Stimulated activated naive CD8-positive, alpha-beta T cell treated with anti-CD3 and anti-CD28 coated beads, Interleukin-15, amount 100 ng/mL, for 72 hours (primary cell): ENCODE measurements at regions not wholly inside any gene's neighbourhood (a gene's known extent, or its start where the extent isn't known, plus 50 kb on each side); places are given as distances from the start of the nearest gene placed in this dataset.
A peak's percentile ranks its signal among the peaks of the same experiment; 100 is the strongest.
"Not testable (repeated sequence)": the region's sequence is repeated elsewhere in the genome, so short reads cannot be mapped to it uniquely, and the experiment has no call there.

ENCODE experiments used
- ATAC-seq: fragments of 150-1000 bp; cut with Tn5 transposase; 2 replicates; pipeline ENCODE4 v1.10.0; 2021; ENCODE audit warnings: mild to moderate bottlenecking, moderate library complexity
- DNase-seq, 2 donors: peaks; one replicate each; pipeline ENCODE4 v3.0.0; 2021 to 2022
- H3K27ac Mint-ChIP-seq, 2 donors: one replicate each; pipeline ENCODE4 v1.8.0; 2022; ENCODE audit warnings: mild to moderate bottlenecking in 2 of 2, mixed read lengths in 2 of 2, moderate library complexity in 2 of 2
- H3K27me3 Mint-ChIP-seq: one replicate; pipeline ENCODE4 v1.8.0; 2022; ENCODE audit warnings: mixed read lengths
- H3K4me1 Mint-ChIP-seq: one replicate; pipeline ENCODE4 v1.8.0; 2022; ENCODE audit warnings: mild to moderate bottlenecking, mixed read lengths
- H3K4me3 Mint-ChIP-seq, 2 donors: one replicate each; pipeline ENCODE4 v1.8.0; 2022; ENCODE audit warnings: mild to moderate bottlenecking in 2 of 2, mixed read lengths in 2 of 2, moderate library complexity in 1 of 2
- H3K9me3 Mint-ChIP-seq, 2 donors: one replicate each; pipeline ENCODE4 v1.8.0; 2022; ENCODE audit warnings: mixed read lengths in 2 of 2

DNA sequence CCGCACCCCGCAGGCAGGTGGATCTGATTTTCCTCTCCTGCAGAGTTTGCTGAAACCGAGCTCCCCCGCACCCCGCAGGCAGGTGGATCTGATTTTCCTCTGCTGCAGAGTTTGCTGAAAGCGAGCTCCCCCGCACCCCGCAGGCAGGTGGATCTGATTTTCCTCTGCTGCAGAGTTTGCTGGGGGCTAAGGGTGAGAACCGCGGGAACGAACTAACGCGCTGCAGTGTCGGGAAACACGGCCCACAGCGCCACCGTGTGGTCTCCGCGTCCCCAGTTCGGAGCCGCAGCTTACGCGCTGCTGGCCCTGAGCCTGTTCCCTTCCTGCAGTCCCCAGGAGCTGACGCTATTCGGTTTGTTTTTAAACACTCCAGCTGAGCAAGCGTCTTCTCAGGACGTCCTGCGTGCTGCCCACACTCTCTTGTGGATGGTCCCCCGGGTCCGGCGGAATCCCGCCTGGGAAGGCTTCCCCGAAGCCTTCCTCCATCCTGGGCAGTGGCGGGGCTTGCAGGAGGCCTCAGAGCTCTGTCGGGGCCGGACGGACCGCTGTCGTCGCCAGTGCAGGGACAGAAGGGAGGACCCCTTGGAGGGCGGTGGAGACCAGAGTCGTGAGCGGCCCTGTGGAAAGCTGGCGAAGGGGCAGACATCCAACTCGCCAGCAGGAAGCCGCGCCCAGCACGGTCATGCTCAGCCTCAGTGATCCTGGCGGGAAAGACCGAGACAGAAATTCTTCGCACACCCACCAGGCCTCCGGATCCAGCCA is 121.2 kb upstream of the LPCAT1 start:
- peak; percentile 89 for ATAC-seq
- Mint-ChIP-seq H3K4me1 (peaks cover 7% of the 10 kb centered on the region), H3K9me3 (no peaks in the 10 kb centered on the region), H3K27me3 (peaks cover 78% of the 10 kb centered on the region), H3K27ac (no peak overlapping the region), H3K4me3 (peak overlapping the region; percentile 45 to 70)
- DNase-seq: peak; percentile 74 to 77

DNA sequence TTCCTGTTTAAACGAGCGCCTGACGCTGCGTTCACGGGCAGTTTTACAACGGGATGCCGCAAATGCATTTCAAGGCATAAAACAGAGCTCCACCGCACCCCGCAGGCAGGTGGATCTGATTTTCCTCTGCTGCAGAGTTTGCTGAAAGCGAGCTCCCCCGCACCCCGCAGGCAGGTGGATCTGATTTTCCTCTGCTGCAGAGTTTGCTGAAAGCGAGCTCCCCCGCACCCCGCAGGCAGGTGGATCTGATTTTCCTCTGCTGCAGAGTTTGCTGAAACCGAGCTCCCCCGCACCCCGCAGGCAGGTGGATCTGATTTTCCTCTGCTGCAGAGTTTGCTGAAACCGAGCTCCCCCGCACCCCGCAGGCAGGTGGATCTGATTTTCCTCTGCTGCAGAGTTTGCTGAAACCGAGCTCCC is 120.6 kb upstream of the LPCAT1 start:
- not testable (repeated sequence) for H3K4me1 Mint-ChIP-seq, ATAC-seq, H3K9me3 Mint-ChIP-seq, H3K4me3 Mint-ChIP-seq, DNase-seq, H3K27ac Mint-ChIP-seq
- peaks cover 72% of the 10 kb centered on the region for H3K27me3 Mint-ChIP-seq

DNA sequence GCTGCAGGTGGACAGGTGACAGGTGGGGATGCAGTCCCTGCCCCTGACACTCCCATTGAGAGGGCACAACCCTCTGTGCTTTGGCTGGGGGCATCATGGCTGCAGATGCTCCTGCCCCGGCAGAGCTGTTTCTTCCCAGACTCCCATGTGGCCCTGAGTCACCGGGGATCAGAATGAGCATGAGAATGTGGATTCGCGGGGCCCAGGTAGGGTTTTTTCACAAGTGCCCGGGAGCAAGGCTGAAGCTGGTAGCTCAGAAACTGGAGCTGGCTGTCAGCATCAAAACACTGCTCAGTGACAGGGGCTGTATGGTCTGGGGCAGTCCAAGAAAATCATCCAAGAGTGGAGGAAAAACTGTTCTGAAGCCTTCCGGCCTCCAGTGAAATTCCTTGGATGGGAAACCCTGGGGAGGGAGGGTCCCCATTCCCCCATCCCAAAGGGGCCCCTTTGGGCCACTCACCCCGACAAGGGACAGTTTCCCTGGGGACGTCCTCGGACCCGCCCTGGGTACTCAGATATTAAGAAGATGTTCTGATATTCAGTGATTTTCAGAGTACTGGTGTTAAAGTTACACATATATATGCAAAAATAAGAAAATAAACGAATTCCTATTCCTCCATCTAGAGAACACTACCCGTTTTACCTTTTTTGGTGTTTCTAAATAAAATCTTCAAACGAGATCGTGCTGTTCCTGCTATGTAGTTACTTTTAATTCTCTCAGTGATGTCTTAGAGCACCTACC is 120.1 kb upstream of the LPCAT1 start:
- Mint-ChIP-seq H3K4me1 (peaks cover 7% of the 10 kb centered on the region), H3K27me3 (peaks cover 67% of the 10 kb centered on the region)
- no peak for DNase-seq

DNA sequence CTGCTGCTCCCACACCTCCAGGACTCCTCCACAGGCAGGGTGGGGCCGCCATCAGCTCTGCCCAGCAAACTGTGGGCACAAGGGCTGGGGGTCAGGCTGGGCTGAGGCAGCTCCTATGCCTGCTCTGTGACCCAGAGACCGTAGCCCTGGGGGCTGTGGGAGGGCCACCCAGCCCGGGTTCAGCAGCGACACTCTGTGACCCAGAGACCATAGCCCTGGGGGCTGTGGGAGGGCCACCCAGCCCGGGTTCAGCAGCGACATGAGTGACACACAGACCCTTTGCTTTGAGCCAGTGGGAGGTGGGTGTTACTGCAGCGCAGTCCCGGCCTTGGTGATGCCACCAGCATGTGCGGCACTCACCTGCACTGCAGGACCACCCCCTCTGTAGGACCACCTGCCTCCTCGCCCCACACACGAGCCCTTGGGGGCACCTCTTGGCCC is 118.9 kb upstream of the LPCAT1 start:
- Mint-ChIP-seq H3K4me1 (peaks cover 7% of the 10 kb centered on the region), H3K9me3 (no peaks in the 10 kb centered on the region), H3K27me3 (peaks cover 58% of the 10 kb centered on the region), H3K4me3 (no peak overlapping the region), H3K27ac (no peak overlapping the region)
- ATAC-seq: no peak
- DNase-seq: no peak

More for the DNA sequence above, 120.1 kb upstream of the LPCAT1 start:
- Mint-ChIP-seq H3K27ac (no peak overlapping the region), H3K9me3 (no peaks in the 10 kb centered on the region), H3K4me3 (no peak overlapping the region)
- no peak for ATAC-seq

DNA sequence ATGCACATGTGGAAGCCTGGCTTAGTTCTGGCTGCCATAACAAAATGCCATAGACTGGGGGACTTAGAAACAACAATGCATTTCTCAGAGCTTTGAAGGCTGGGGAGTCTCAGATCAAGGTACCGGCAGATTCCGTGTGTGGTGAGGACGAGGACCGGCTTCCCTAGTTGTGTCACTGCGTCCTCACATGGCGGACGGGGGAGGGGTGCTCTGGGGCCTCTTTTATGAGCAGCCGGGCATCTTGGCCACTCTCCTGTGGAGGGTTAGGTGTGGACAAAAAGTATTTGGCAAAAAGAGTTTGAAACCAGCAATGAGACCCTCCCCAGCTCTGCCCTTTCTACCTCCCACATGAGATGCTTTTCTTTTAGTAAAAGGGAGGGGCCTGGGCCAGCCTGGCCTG is 118.5 kb upstream of the LPCAT1 start:
- ATAC-seq: no peak
- no peak overlapping the region for H3K4me3 Mint-ChIP-seq
- no peak overlapping the region for H3K27ac Mint-ChIP-seq
- no peaks in the 10 kb centered on the region for H3K9me3 Mint-ChIP-seq
- peaks cover 55% of the 10 kb centered on the region for H3K27me3 Mint-ChIP-seq
- H3K4me1 Mint-ChIP-seq: peaks cover 7% of the 10 kb centered on the region
- no peak for DNase-seq

DNA sequence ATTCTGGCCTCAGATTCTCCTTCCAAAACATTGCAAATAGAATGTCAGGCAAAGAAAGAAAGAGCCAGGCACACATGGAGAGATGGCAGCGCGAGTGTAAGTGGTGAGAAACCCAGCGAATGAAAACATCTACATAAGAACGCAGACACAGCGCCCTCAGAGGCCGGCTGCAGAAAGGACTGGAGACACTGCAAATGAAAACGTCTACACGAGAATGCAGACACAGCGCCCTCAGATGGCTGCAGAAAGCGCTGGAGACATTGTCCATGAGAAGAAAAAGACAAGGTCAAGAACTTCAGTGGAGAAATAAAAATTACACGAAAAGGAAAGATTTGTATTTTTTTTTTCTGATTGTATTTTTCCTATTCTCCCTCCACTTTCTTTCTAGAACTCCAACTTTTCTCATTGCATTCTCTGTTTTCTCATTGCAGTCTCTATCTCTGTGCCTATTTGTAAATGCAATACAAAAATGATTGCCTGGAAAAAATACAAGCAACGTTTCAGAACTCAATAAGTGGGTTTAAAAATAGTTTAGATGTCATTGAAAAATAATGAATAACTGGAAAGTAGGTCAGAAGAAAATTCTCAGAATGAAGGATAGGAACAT is 117.9 kb upstream of the LPCAT1 start:
- no peak overlapping the region for H3K27ac Mint-ChIP-seq
- H3K4me3 Mint-ChIP-seq: no peak overlapping the region
- H3K27me3 Mint-ChIP-seq: peaks cover 52% of the 10 kb centered on the region
- H3K9me3 Mint-ChIP-seq: no peaks in the 10 kb centered on the region
- peaks cover 7% of the 10 kb centered on the region for H3K4me1 Mint-ChIP-seq
- ATAC-seq: peak; percentile 81
- DNase-seq: peak; percentile 65 to 84

DNA sequence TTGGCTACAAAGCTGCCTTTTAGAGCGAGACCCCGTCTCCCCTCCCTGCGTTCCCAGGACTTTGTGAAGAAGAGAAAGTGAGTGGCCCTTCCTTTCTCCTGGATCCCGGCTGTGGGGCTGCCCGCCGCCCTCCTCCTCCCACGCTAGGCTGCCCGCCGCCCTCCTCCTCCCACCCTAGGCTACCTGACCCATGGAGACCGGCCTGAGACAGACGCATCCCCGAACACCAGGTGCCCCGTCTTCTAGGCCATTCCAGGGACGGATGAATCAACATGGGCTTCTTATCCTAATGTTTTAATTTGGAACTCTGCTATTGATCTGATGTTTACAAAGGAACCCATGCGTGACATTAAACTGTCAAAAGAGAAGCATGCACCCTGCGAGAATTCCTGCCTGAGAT is 117.3 kb upstream of the LPCAT1 start:
- Mint-ChIP-seq H3K9me3 (no peaks in the 10 kb centered on the region), H3K4me3 (no peak overlapping the region), H3K4me1 (peaks cover 13% of the 10 kb centered on the region), H3K27ac (no peak overlapping the region), H3K27me3 (peaks cover 52% of the 10 kb centered on the region)
- no peak for ATAC-seq
- no peak for DNase-seq

DNA sequence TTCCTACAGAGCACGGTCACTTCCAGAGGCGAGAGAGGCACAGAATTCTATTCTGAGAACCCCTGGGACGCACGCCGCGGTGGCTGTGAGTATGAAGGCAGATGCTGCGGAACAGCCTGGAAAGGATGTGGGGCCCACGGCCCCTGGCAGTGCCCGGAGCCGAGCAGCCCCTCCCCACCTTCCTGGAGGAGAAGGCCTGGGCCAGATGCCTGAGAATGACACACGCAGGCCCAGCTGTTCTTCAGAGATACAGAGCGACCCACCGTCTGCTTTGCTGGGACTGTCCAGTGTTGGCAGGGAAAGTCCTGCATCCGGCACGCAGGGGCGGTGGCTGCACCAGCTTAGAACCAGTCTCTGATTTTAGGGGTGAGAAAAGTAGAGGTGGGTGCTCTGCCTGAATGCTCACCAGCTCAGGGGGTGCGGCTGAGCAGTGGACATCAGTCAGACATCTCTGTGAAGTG is 116.7 kb upstream of the LPCAT1 start:
- peaks cover 46% of the 10 kb centered on the region for H3K27me3 Mint-ChIP-seq
- no peak overlapping the region for H3K4me3 Mint-ChIP-seq
- peaks cover 19% of the 10 kb centered on the region for H3K4me1 Mint-ChIP-seq
- no peaks in the 10 kb centered on the region for H3K9me3 Mint-ChIP-seq
- H3K27ac Mint-ChIP-seq: no peak overlapping the region
- DNase-seq (no peak), ATAC-seq (no peak)

DNA sequence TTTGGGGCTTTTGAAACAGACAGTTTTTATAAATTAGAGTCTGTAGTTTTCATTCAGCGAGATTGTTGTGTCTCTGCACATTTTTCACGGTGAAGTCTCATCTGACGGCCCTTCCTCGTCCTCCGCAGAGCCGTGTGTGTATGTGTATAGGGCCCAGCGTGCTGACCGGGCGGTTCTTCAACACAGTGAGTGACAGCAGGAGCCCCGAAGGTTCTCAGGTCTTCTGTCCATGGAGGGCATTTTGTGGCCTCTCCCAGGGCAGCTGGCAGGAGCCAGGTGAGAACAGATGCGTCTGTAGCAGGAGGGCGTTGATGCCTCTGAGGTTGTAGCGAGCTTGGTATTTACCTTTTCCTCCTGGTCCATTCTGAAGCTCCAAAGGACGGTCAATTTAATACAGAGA is 116.0 kb upstream of the LPCAT1 start:
- Mint-ChIP-seq H3K27me3 (peaks cover 39% of the 10 kb centered on the region), H3K4me3 (no peak overlapping the region), H3K27ac (no peak overlapping the region), H3K9me3 (no peaks in the 10 kb centered on the region), H3K4me1 (peaks cover 19% of the 10 kb centered on the region)
- ATAC-seq: no peak
- DNase-seq: no peak

DNA sequence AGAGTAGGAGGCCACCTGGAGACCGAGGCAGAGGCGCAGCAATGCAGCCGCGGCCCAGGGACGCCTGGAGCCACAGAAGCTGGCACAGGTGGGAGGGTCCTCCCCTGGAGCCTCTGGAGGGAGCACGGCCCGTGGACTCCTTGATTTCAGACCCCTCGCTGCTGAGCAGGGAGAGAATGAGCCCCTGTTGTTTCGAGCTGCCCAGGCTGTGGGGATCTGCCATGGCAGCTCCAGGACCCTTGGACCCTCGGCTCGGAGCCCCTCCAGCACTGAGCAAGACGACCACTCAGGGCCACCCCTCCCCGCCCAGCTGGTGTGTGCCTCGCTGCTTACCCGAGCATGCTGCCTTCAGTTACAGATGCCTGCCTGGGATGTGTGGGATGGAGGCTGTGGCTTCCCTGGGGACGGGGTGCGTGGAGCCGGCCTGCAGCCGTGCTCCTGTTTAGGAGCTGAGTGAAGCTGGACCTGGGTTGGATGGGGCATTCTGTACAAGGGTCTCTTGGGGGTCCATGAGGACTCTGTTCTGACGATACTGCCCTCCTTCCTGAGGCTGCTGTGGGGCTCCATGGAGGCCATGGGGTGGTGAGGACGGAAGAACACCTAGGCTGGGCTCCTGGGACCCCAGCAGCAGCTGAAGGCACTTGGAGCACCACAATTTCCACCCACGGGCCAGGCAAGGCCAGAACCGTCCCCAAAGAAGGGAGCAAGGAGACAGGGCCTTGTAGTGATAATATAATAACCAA is 115.1 kb upstream of the LPCAT1 start:
- peaks cover 34% of the 10 kb centered on the region for H3K27me3 Mint-ChIP-seq
- ATAC-seq (no peak), DNase-seq (no peak)
- no peaks in the 10 kb centered on the region for H3K9me3 Mint-ChIP-seq
- H3K4me3 Mint-ChIP-seq: no peak overlapping the region
- no peak overlapping the region for H3K27ac Mint-ChIP-seq
- peaks cover 25% of the 10 kb centered on the region for H3K4me1 Mint-ChIP-seq

DNA sequence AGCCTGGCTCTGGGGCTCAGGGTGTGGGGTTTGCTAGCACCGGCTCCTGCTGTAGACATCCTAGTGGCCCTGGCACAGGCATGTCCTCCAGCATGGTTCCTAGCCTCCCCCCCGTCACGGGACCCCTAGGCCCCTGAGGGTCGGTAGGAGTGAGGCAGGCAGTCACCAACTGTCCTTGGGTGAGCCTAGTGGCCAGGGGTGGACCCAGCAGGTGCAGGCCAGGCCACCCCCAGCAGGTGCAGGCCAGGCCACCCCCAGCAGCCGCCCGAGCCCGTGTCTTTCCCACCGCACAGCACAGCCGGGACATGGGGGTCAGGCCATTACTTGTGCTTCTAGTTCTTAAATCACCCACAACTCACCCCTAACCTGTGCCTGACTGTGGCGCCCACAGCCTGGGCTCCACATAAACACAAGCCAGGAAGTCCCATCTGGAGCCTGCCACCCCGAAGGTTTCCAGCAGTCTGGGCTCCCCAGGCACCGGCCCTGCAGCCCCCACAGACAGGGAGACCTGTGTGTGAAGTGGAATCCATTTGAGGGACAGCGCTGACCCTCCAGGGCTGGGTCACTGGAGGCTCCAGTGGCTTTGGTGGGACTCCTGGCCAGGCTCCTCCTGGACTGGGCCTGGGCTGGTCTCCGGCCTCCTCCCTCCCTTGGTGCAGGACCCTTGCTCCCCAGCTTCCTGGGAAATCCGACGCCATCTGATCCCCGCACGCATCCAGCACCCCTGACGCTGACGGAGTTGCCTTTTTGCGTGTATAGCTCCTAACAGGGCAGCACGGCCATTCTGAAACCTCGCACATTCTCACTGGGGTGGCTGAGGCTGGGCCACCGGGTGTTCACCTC is 114.1 kb upstream of the LPCAT1 start:
- H3K4me1 Mint-ChIP-seq: peaks cover 30% of the 10 kb centered on the region
- no peak overlapping the region for H3K4me3 Mint-ChIP-seq
- peaks cover 25% of the 10 kb centered on the region for H3K27me3 Mint-ChIP-seq
- no peak for ATAC-seq
- no peaks in the 10 kb centered on the region for H3K9me3 Mint-ChIP-seq
- no peak overlapping the region for H3K27ac Mint-ChIP-seq
- DNase-seq: no peak

DNA sequence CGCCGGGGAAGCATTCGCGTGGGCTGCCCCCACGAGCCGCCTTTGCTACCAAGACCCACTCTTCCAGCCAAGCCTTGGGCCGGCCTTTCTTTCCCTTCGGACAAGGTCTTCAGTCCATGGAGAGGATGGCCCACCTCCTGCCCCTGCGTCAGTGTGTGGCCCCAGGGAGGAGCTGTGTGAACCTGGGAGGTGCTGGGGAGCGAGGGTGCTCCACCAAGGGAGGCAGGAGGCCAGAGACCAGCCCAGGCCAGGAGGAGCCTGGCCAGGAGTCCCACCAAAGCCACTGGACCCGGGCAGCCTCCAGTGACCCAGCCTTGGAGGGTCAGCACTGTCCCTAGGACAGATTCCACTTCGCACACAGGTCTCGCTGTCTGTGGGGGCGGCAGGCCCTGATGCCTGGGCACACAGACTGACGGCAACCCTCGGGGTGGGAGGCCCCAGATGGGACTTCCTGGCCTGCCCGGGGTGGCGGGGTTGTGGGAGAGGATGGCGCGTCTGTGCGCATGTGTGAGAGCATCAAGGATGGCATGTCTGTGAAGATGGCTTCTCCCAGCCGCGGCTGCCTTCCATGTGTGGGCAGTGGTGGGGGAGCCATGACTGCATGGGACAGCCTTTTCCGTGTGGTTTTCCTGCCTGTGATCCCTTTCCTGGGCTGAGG is 113.3 kb upstream of the LPCAT1 start:
- Mint-ChIP-seq H3K4me1 (peaks cover 37% of the 10 kb centered on the region), H3K4me3 (no peak overlapping the region), H3K9me3 (no peaks in the 10 kb centered on the region), H3K27ac (no peak overlapping the region), H3K27me3 (peaks cover 17% of the 10 kb centered on the region)
- DNase-seq: no peak
- no peak for ATAC-seq

DNA sequence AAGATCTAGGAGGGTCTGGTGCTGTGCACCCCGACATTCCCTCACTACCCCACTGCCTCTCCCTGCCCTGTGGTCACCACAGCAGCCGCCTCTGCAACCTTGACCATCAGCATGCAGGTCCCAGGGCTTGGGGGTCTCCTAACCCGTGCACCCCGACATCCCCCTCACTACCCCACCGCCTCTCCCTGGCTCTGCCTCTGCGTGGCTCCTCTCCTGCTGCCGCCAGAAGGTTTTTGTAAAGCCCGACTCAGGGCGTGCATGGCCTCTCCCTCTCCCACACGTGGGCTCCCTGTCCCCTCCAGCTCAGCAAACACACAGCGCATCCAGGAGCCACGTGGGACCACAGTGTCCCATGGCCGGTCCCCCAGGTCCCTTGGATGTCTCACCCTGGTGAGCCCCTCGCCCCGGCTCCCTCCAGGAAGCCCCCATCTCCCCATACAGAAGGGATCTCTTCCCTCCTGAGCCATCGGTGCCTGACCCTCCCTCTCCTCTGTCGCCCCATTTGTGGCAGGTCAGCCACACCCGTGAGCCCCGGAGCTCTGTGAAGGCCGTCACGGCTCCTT is 112.5 kb upstream of the LPCAT1 start:
- not testable (repeated sequence) for DNase-seq, H3K9me3 Mint-ChIP-seq, H3K27me3 Mint-ChIP-seq, ATAC-seq
- peaks cover 46% of the 10 kb centered on the region for H3K4me1 Mint-ChIP-seq
- H3K27ac Mint-ChIP-seq: peak overlapping the region; percentile 41 to 80
- H3K4me3 Mint-ChIP-seq: peak overlapping the region in 1 of 2 donors; percentile 37

DNA sequence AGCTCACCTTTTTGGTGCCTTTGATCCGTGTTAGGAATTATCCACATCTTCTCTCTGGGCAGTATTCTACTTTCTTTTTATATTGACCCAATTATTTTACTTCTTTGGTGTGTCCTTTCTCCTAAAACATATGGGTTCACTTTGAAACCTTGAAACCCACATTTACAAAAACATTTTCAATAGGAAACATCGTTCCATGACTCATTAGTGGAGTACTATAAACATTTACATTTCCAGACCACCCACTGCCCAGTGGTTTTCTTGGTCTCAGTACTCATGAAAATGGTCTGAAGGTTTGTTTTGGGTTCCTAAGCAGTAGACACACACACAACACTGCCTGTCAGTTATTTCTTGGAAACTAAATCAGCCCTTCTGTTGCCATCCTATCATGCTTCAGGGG is 111.7 kb upstream of the LPCAT1 start:
- peak in 1 of 2 donors; percentile 37 for DNase-seq
- not testable (repeated sequence) for ATAC-seq, H3K9me3 Mint-ChIP-seq, H3K27me3 Mint-ChIP-seq
- Mint-ChIP-seq H3K27ac (peak overlapping the region; percentile 49 to 95), H3K4me3 (peak overlapping the region; percentile 93 to 96), H3K4me1 (peaks cover 50% of the 10 kb centered on the region)
